Stimulated activated CD8-positive, alpha-beta memory T cell treated with anti-CD3 and anti-CD28 coated beads, Interleukin-7, amount 100 ng/mL, for 1 hour (primary cell): ENCODE measurements at regions not wholly inside any gene's neighbourhood (a gene's known extent, or its start where the extent isn't known, plus 50 kb on each side); places are given as distances from the start of the nearest gene placed in this dataset.

Experiments used
- DNase-seq, 2 donors: peaks; one replicate each; pipeline ENCODE4 v3.0.0-alpha.2; 2020; ENCODE audit warnings: low read depth in 2 of 2

- no peak for DNase-seq
Measured at GRCh38 chr21:36555199-36555800, 75.4 kb upstream of the CLDN14 start.

- no peak for DNase-seq
Measured at GRCh38 chr21:36557316-36557715, 77.4 kb upstream of the CLDN14 start.

DNA sequence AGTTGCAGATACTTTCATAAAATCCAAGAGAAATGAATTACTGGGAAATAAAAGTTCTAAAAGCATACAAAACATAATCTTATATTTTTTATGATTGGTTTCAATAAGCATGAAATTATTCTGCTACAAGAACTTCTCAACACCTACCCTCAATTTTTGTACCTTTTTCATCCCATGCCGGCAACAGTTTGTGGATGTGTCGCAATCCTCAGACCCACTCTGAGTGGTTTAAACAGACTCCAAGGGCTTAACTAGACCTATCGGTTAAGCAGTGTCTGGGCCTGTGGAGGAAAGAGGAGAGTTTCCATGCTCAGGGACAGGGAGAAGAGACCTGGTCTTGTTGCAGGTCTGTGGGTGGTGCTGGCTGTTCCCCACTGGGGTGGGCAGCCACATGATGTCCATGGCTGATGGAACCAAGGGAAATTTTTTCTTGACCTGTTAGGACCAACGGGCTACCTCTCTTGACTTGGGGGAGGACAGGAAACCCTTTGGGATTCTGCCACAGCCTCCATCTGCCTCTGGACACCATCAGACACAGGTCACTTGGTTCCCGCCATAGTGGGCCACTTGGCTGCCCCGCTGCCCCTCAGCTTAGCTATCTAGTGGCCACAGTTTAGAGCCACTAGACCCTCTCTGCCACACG lies 81.1 kb upstream of the CLDN14 start:
- DNase-seq: no peak

- no peak for DNase-seq
Measured at GRCh38 chr21:36563341-36563926, 83.5 kb upstream of the CLDN14 start.

DNA sequence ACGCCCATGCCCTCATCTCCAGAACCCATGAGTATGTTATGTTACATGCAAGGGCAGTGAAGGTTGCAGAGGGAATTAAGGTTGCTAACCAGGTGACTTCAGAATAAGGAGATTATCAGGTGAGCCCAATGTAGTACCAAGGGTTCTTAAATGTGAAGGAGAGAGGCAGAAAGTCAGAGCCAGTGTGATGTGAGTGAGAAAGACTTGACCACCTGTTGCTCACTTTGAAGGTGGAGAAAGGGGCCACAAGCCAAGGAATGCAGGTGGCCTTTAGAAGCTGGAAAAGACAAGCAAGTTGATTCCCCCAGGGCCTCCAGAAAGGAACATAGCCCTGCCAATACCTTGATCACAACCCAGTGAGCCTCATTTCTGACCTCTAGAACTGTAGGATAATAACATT lies 84.7 kb upstream of the CLDN14 start:
- DNase-seq: no peak

DNA sequence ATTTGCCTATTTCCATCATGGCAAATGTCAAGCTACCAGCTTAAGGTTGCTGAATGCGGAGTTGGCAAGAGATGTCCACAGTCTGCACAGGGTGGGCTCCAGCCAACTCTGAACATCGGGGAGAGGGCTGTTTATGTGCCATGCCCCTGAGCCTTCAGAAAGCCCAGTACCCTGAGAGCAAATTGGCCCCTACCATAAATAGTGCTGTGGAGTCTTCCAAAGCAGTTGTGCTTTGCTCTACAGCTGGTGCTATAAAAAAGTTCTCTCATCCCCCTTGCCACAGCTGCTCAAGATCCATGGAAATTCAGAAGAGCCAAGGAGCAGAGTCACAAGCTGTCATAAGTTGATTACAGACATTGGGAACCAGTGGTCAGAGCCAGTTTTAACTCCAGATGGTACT lies 85.6 kb upstream of the CLDN14 start:
- DNase-seq: no peak

GRCh38 chr21:36566644-36567043 lies 86.7 kb upstream of the CLDN14 start:
- no peak for DNase-seq

GRCh38 chr21:36567216-36567885 lies 87.4 kb upstream of the CLDN14 start:
- no peak for DNase-seq

GRCh38 chr21:36569511-36569910 lies 89.6 kb upstream of the CLDN14 start:
- DNase-seq: no peak

- no peak for DNase-seq
Measured at GRCh38 chr21:36571556-36571955, 91.6 kb upstream of the CLDN14 start.

- no peak for DNase-seq
Measured at GRCh38 chr21:36572039-36572438, 92.1 kb upstream of the CLDN14 start.

DNA sequence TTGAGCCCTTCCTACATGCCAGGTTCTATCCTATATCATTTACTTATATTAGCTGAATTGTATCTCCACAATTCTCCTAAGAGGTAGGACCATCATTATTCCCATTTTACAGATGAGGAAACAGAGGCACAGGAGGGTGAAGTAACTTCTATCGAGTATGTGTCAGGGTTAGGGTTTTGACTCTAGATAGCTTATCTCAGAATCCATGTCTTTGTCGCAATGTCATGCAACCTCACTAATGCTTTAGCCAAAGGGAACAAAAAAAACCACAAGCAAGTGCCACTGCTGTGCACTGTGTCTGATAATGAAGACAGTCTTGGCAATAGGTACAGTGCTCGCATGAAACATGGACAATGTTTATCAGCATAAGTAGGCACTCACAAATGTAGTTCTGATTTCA lies 95.4 kb upstream of the CLDN14 start:
- DNase-seq: no peak

- no peak for DNase-seq
Measured at GRCh38 chr21:36576441-36576840, 96.5 kb upstream of the CLDN14 start.

DNA sequence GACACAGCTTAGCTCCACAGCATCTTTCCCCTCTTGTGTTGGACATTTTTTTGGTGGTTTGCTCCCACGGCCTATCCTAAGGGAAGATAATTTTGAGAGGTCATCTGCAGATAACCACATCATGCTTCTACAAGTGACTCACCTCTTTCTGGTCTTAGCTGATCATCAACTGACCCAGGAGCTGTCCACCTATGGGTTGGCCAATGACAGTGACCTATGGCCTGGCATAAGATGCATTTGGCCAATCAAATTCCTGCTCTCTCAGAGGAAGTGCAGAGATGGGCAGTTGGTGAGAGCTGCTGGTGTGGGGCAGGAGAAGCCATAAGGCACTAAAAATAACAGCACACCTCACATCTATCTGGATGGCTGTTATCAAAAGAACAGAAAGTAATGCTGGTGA lies 100.0 kb upstream of the CLDN14 start:
- DNase-seq: no peak

GRCh38 chr21:36582271-36582670 lies 102.3 kb upstream of the CLDN14 start:
- no peak for DNase-seq

DNA sequence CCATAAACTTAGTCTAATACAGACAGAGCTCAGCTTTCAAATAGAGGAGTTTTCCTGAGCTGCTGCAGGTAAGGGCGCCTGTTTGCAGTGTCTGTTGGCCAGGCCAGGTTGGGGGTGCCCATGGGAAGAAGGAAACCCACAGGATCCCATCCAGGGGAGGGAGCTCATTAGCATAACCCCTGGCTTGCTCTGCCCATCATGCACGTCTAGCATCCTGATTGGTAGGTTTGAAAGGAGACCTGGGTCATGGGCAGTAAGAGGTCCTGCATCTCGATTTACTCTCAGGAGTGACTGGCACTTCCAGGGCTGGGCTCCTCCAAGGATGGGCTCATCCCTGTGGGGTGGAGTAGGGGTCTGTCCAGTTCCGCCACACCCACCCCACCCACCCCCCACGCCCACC lies 103.7 kb upstream of the CLDN14 start:
- no peak for DNase-seq

DNA sequence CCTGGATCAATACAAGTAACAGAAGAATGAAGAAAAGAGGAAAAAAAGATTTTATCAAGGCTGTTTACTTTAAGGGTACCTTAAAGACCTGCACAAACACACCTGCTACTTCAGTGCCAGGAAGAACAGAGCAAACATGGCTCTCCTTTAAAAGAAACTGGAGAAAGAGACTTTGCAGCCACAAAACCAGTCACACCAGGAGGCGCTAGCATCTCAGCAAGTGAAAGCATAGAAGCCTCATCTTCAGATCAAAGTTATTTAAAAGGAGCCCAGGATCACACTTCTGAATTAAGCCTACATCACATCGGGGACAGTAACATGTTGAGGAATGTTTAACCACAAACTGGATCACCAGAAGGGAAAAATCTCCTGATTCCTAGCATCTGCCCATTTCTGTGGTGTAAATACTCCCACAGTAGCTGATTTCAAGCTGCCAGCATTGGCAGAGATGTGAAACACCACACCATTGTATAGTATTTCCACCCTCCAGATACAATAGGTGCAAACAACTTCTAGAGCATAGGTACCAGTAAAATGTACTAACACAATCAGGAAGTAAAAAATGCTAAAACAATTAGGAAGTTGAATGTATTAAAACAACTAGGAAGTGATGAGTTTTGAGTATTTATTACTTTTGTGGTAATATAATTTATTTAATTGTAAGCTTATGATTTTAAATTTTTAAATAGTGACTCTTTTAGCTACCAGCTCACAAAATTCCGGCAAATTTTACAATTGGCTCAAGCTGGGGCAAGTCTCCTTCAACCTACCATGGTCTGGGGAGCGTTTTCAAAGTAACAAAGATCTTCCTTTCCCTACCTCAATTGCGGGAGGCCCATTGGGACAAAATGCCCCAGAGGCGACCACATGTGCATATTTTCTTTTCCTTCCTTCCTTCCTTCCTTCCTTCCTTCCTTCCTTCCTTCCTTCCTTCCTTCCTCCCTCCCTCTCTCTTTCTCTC lies 105.3 kb upstream of the CLDN14 start:
- no peak for DNase-seq

DNA sequence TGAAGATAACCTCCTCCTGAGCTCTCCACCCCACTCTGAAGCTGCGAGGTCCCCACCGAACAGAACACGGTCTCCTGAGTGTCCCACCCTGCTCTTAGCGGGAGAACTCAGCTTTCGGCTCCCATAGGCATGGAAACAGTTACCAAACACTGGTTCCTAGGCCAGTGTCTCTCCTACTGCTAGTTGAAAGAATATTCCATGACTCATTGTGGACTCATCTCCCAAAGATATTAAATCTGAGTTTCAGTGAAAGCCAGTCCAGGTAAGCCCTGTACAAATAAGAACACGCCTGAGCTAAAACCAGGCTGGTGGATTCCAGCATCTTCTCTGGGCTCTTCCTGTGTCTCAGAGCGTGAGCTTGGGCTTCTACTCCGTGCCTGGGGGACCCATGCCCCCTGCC lies 107.5 kb upstream of the CLDN14 start:
- DNase-seq: no peak

GRCh38 chr21:36589352-36589971 lies 109.5 kb upstream of the SIM2 start:
- DNase-seq: no peak

DNA sequence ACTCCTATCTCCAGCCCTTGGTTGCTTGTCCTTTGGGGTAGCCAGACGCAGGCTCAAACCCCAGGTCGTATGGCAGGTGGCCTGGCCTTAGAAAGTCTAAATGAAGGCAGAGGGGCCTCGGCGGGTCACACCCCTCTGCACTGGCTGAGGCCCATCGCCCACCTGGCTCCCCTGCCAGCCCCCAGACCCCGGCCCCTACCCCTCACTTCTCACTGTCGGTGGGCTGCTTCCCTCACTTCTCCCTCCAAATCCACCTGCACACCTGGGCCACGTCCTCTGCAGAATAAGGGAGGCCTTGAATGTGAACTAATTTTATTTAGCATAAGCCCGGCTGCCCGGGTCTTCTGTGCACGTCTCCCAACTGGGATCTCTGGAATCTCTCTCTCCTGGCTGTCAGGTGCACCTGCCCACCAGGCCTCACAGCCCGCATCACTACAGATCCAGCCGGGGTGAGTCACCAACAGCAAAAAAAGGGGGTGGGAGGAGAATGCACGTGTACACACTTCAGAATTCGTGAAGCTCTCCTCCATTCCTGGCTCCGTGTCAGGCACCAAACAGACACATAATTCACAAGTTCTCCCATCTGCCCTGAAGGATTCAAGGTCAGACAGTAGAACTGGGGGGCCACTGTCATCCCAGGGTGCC lies 107.5 kb upstream of the SIM2 start:
- no peak for DNase-seq

DNA sequence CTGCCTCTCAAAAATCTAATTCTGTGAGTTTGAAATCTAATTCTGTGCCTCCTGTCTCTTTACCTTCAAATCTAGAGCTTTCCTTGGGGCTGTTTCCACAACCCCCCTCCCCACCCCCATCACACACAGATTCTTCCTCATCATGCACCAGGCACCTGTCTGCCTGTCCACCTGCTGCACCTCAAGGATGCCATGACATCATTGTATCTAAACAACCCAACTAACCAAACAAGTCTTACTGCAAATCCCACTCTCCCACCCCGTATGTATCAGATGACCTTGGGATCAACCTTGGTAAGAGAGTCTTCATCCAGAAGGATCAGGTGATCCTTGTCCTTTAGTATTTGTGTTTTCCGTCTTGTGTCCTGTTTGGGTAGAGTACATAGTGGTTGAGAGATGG lies 102.7 kb upstream of the SIM2 start:
- DNase-seq: no peak
